GM23338 (cell line): ENCODE measurements at regions not wholly inside any gene's neighbourhood (a gene's known extent, or its start where the extent isn't known, plus 50 kb on each side); places are given as distances from the start of the nearest gene placed in this dataset.

Experiments used
- ATAC-seq: fragments of 200-7000 bp; cut with Tn5 transposase; 3 replicates; pipeline ENCODE4 v1.9.1; 2020
- DNase-seq: peaks from one replicate; pipeline ENCODE4 v3.0.0-alpha.2; 2015; ENCODE audit warnings: low spot score
- H2AFZ ChIP-seq: fragments of 200-600 bp; sonication (generic); 2 replicates; pipeline ENCODE4 v1.8.0; 2016; ENCODE audit warnings: antibody characterized with exemption, mild to moderate bottlenecking, moderate library complexity
- H3F3A ChIP-seq: fragments of 200-600 bp; sonication (generic); replicated peaks from 2 replicates; pipeline ENCODE4 v1.8.0; 2017; ENCODE audit warnings: antibody characterized with exemption, mixed run types, low read depth
- H3K27ac ChIP-seq: fragments of 200-600 bp; sonication (generic); 2 replicates; pipeline ENCODE4 v1.6.1; 2016; ENCODE audit warnings: low read depth
- H3K27me3 ChIP-seq: fragments of 200-600 bp; sonication (generic); 2 replicates; pipeline ENCODE4 v1.8.0; 2016; ENCODE audit warnings: mild to moderate bottlenecking, mixed run types, moderate library complexity; ENCODE audit not compliant: insufficient read depth
- H3K36me3 ChIP-seq: fragments of 200-600 bp; sonication (generic); 2 replicates; pipeline ENCODE4 v1.8.0; 2016; ENCODE audit warnings: mild to moderate bottlenecking; ENCODE audit not compliant: insufficient read depth
- H3K4me1 ChIP-seq: fragments of 200-600 bp; sonication (generic); 2 replicates; pipeline ENCODE4 v1.8.0; 2016; ENCODE audit warnings: mild to moderate bottlenecking, moderate library complexity; ENCODE audit not compliant: insufficient read depth
- H3K4me2 ChIP-seq: fragments of 200-600 bp; sonication (generic); 2 replicates; pipeline ENCODE4 v1.7.1; 2017; ENCODE audit warnings: mixed run types
- H3K4me3 ChIP-seq: fragments of 200-600 bp; sonication (generic); 2 replicates; pipeline ENCODE4 v1.6.1; 2016; ENCODE audit warnings: mixed run types
- H3K79me2 ChIP-seq: fragments of 200-600 bp; sonication (generic); replicated peaks from 2 replicates; pipeline ENCODE4 v1.8.0; 2017; ENCODE audit warnings: mild to moderate bottlenecking; ENCODE audit not compliant: insufficient read depth
- H3K9me2 ChIP-seq: fragments of 200-600 bp; sonication (generic); 2 replicates; pipeline ENCODE4 v1.8.0; 2017; ENCODE audit not compliant: insufficient read depth
- H4K20me1 ChIP-seq: fragments of 200-600 bp; sonication (generic); replicated peaks from 2 replicates; pipeline ENCODE4 v1.8.0; 2017; ENCODE audit warnings: mild to moderate bottlenecking; ENCODE audit not compliant: insufficient read depth
- H3K27ac Mint-ChIP-seq: 2 replicates; pipeline ENCODE4 v1.8.0; 2020; ENCODE audit warnings: inconsistent platforms, mild to moderate bottlenecking, moderate library complexity, mixed read lengths
- H3K27me3 Mint-ChIP-seq: 3 replicates; pipeline ENCODE4 v1.8.0; 2022; ENCODE audit warnings: low read depth, mild to moderate bottlenecking, moderate library complexity, mixed read lengths, inconsistent platforms; ENCODE audit not compliant: insufficient read depth, poor library complexity
- H3K36me3 Mint-ChIP-seq: 3 replicates; pipeline ENCODE4 v1.8.0; 2021; ENCODE audit warnings: low read depth, mild to moderate bottlenecking, inconsistent platforms, moderate library complexity, mixed read lengths
- H3K4me1 Mint-ChIP-seq: 3 replicates; pipeline ENCODE4 v1.8.0; 2020; ENCODE audit warnings: mild to moderate bottlenecking, inconsistent platforms, mixed read lengths
- H3K4me3 Mint-ChIP-seq: 3 replicates; pipeline ENCODE4 v1.8.0; 2021; ENCODE audit warnings: moderate library complexity, mild to moderate bottlenecking, inconsistent platforms, mixed read lengths
- H3K9me3 Mint-ChIP-seq: 3 replicates; pipeline ENCODE4 v1.8.0; 2020; ENCODE audit warnings: moderate library complexity, mild to moderate bottlenecking, inconsistent platforms, mixed read lengths
- CTCF ChIP-seq, 2 experiments: fragments of 200-600 bp in 1 of 2; sonication (generic) in 1 of 2; conservative IDR thresholded peaks; 2 replicates each; pipeline versions ENCODE4 v1.5.1 to v1.6.1; 2016 to 2017; ENCODE audit warnings: antibody characterized with exemption in 2 of 2, low read depth in 2 of 2, mild to moderate bottlenecking in 2 of 2, moderate library complexity in 1 of 2
- NANOG ChIP-seq: IDR thresholded peaks from 2 replicates; pipeline ENCODE4 v1.6.1; 2016; ENCODE audit warnings: antibody characterized with exemption, borderline replicate concordance
- REST ChIP-seq: IDR thresholded peaks from one replicate; pipeline ENCODE4 v1.6.1; 2018; ENCODE audit warnings: antibody characterized with exemption; ENCODE audit not compliant: unreplicated experiment
- ZNF331 ChIP-seq: fragments of 250-450 bp; sonication (Bioruptor Pico); IDR thresholded peaks from 2 replicates; pipeline ENCODE4 v1.5.0; 2020; ENCODE audit warnings: low read depth, mild to moderate bottlenecking, moderate library complexity
- TF ChIP-seq, protein P1 (sequence below): fragments of 250-450 bp; sonication (Bioruptor Pico); IDR thresholded peaks from 2 replicates; pipeline ENCODE4 v1.5.0; 2020; ENCODE audit warnings: mild to moderate bottlenecking, moderate library complexity

DNA sequence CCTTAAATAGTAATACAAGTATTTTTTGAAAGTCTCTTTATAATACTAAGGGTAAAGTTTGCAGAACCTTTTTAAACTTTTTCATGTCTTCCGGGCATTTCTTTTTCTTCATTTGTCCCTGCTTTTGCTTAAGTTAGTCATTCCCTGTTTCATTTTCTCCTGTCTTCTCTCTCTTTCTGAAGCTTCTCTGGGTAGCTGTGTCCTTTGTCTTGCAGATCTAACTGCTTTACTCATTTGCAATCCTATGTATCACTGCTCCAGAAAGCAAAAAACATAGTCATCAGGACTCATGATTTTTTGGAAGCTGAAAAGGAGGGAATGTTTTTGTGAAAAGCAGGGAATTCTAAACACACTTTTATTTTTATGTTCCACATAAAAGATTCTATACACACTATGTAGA is 301.7 kb downstream of the MRPS30 start:
- H3K27me3 ChIP-seq = no peaks in the 10 kb centered on the region
- Mint-ChIP-seq H3K9me3 (no peaks in the 10 kb centered on the region; the same call in 2 of the 3 replicates), H3K36me3 (peaks cover 5% of the 10 kb centered on the region; the same call in 2 of the 3 replicates), H3K27me3 (peaks cover 2% of the 10 kb centered on the region), H3K4me3 (peak overlapping the region; percentile 16), H3K27ac (peak overlapping the region; percentile 89), H3K4me1 (peaks cover 35% of the 10 kb centered on the region)
- peak; percentile 93 for ATAC-seq
- H3K4me2 ChIP-seq = peak overlapping the region; percentile 3
- H3K4me3 ChIP-seq = peak overlapping the region; percentile 10; the same call in 1 of the 2 replicates
- H2AFZ ChIP-seq = no peak overlapping the region
- TF ChIP-seq ZNF331 (CRISPR knock-in tag) (no peak), NANOG (peak; percentile 22; the same call in 1 of the 2 replicates), CTCF (conservative IDR thresholded peaks at IDR 0.05; ENCODE audit: low read depth in 2 of 2) (no peak), REST (no peak)
- TF ChIP-seq, protein P1, sequence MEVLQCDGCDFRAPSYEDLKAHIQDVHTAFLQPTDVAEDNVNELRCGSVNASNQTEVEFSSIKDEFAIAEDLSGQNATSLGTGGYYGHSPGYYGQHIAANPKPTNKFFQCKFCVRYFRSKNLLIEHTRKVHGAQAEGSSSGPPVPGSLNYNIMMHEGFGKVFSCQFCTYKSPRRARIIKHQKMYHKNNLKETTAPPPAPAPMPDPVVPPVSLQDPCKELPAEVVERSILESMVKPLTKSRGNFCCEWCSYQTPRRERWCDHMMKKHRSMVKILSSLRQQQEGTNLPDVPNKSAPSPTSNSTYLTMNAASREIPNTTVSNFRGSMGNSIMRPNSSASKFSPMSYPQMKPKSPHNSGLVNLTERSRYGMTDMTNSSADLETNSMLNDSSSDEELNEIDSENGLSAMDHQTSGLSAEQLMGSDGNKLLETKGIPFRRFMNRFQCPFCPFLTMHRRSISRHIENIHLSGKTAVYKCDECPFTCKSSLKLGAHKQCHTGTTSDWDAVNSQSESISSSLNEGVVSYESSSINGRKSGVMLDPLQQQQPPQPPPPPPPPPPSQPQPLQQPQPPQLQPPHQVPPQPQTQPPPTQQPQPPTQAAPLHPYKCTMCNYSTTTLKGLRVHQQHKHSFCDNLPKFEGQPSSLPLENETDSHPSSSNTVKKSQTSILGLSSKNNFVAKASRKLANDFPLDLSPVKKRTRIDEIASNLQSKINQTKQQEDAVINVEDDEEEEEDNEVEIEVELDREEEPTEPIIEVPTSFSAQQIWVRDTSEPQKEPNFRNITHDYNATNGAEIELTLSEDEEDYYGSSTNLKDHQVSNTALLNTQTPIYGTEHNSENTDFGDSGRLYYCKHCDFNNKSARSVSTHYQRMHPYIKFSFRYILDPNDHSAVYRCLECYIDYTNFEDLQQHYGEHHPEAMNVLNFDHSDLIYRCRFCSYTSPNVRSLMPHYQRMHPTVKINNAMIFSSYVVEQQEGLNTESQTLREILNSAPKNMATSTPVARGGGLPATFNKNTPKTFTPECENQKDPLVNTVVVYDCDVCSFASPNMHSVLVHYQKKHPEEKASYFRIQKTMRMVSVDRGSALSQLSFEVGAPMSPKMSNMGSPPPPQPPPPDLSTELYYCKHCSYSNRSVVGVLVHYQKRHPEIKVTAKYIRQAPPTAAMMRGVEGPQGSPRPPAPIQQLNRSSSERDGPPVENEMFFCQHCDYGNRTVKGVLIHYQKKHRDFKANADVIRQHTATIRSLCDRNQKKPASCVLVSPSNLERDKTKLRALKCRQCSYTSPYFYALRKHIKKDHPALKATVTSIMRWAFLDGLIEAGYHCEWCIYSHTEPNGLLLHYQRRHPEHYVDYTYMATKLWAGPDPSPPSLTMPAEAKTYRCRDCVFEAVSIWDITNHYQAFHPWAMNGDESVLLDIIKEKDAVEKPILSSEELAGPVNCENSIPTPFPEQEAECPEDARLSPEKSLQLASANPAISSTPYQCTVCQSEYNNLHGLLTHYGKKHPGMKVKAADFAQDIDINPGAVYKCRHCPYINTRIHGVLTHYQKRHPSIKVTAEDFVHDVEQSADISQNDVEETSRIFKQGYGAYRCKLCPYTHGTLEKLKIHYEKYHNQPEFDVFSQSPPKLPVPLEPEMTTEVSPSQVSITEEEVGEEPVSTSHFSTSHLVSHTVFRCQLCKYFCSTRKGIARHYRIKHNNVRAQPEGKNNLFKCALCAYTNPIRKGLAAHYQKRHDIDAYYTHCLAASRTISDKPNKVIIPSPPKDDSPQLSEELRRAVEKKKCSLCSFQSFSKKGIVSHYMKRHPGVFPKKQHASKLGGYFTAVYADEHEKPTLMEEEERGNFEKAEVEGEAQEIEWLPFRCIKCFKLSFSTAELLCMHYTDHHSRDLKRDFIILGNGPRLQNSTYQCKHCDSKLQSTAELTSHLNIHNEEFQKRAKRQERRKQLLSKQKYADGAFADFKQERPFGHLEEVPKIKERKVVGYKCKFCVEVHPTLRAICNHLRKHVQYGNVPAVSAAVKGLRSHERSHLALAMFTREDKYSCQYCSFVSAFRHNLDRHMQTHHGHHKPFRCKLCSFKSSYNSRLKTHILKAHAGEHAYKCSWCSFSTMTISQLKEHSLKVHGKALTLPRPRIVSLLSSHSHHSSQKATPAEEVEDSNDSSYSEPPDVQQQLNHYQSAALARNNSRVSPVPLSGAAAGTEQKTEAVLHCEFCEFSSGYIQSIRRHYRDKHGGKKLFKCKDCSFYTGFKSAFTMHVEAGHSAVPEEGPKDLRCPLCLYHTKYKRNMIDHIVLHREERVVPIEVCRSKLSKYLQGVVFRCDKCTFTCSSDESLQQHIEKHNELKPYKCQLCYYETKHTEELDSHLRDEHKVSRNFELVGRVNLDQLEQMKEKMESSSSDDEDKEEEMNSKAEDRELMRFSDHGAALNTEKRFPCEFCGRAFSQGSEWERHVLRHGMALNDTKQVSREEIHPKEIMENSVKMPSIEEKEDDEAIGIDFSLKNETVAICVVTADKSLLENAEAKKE (CRISPR knock-in tag) = peak; percentile 80
- H3K27ac ChIP-seq = peak overlapping the region; percentile 83
- H4K20me1 ChIP-seq = no peaks in the 10 kb centered on the region
- H3K9me2 ChIP-seq = peaks cover 12% of the 10 kb centered on the region
- no peaks in the 10 kb centered on the region for H3K79me2 ChIP-seq
- H3F3A ChIP-seq = no peaks in the 10 kb centered on the region
- peak; percentile 31 for DNase-seq
- H3K4me1 ChIP-seq = peaks cover 43% of the 10 kb centered on the region
- H3K36me3 ChIP-seq = no peaks in the 10 kb centered on the region
